Ishikawa (cell line): ENCODE measurements at regions not wholly inside any gene's neighbourhood (a gene's known extent, or its start where the extent isn't known, plus 50 kb on each side); places are given as distances from the start of the nearest gene placed in this dataset.

ENCODE experiments used
- CEBPB ChIP-seq: IDR thresholded peaks from 2 replicates; pipeline ENCODE4 v1.6.1; 2012
- CREB1 ChIP-seq: IDR thresholded peaks from 2 replicates; pipeline ENCODE4 v1.6.1; 2012; ENCODE audit warnings: low read depth
- EGR1 ChIP-seq: IDR thresholded peaks from 2 replicates; pipeline ENCODE4 v1.6.1; 2012
- EP300 ChIP-seq: IDR thresholded peaks from 2 replicates; pipeline ENCODE4 v1.6.1; 2012; ENCODE audit warnings: borderline replicate concordance
- FOXM1 ChIP-seq: IDR thresholded peaks from 2 replicates; pipeline ENCODE4 v1.6.1; 2012; ENCODE audit warnings: low read depth, borderline replicate concordance
- NFIC ChIP-seq: IDR thresholded peaks from 2 replicates; pipeline ENCODE4 v1.6.1; 2012
- RAD21 ChIP-seq: IDR thresholded peaks from 2 replicates; pipeline ENCODE4 v1.6.1; 2012; ENCODE audit warnings: low read depth
- REST ChIP-seq: IDR thresholded peaks from 2 replicates; pipeline ENCODE4 v1.6.1; 2012; ENCODE audit warnings: low read depth, mild to moderate bottlenecking
- TAF1 ChIP-seq: IDR thresholded peaks from 2 replicates; pipeline ENCODE4 v1.6.1; 2012; ENCODE audit warnings: low read depth, mild to moderate bottlenecking
- TCF12 ChIP-seq: IDR thresholded peaks from 2 replicates; pipeline ENCODE4 v1.6.1; 2012; ENCODE audit warnings: low read depth
- TEAD4 ChIP-seq: IDR thresholded peaks from 2 replicates; pipeline ENCODE4 v1.6.1; 2012
- USF1 ChIP-seq: IDR thresholded peaks from 2 replicates; pipeline ENCODE4 v1.6.1; 2012
- YY1 ChIP-seq: IDR thresholded peaks from 2 replicates; pipeline ENCODE4 v1.6.1; 2012; ENCODE audit warnings: low read depth
- ZBTB7A ChIP-seq: IDR thresholded peaks from 2 replicates; pipeline ENCODE4 v1.6.1; 2012; ENCODE audit warnings: low read depth
- TF ChIP-seq, protein P1 (sequence below): IDR thresholded peaks from 2 replicates; pipeline ENCODE4 v1.6.1; 2012

DNA sequence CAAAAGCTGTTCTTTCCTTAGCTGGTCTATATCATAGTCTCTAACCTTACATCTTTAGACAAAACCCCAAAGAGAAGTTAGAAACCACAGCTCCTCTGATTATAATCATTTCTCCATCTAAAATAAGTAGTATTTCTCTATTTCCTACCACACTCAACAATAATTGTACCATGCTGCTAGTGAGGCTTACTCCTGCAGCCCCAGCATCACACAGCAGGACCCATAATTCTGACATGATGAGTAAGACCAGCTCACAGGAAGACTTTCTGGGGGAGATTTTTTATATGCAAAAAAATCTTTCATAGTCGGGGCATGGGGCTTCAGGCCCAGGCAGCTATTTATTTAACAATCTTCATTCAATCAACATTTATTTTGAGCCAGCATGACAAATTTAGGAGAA lies 441.6 kb downstream of the DYNC2H1 start:
- no peak for TF ChIP-seq NFIC
- no peak for TF ChIP-seq EP300

DNA sequence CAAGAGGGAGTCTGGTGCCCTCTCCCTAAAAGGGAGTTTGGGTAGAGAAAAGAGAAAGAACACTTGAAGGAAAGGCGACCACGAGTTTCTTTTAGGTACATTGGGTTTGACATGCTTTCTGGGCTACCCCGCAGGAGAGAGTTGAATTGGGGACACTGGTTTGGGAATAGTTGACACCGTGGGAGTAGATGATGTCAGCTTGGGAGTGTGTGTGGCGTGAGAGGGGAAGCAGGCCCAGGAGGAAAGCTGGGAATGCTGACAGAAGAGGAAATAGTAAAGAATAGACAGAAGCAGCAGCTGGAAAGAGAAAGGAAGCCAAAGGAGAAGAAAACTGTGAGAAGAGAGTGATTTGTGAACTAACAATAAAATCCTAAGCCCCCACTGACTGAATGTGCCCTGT lies 442.9 kb downstream of the DYNC2H1 start:
- TF ChIP-seq EGR1 = no peak

DNA sequence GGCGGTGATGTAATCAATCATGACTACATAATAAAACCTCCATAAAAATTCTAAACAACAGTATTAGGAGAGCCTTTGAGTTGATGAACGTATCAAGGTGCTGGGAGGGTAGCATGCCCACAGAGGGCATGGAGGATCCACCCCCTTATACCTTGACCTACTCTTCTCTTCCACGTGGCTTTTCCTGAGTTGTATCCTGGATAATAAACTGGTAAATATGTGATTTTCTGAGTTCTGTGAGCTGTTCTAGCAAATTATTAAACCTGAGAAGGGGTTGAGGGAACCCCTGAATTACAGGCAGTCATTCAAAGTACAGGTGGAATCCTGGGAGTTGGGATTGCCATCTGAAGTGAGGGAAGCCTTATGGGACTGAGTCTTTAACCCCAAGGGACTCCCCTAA lies 446.9 kb downstream of the DYNC2H1 start:
- TF ChIP-seq REST = no peak
- TF ChIP-seq, protein P1, sequence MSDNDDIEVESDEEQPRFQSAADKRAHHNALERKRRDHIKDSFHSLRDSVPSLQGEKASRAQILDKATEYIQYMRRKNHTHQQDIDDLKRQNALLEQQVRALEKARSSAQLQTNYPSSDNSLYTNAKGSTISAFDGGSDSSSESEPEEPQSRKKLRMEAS = no peak
- no peak for TF ChIP-seq CEBPB

- TF ChIP-seq TCF12 (no peak), USF1 (no peak), REST (no peak), YY1 (no peak), TEAD4 (no peak), NFIC (no peak), FOXM1 (no peak), EP300 (no peak), RAD21 (no peak), ZBTB7A (no peak), TAF1 (no peak), CEBPB (no peak), CREB1 (no peak), EGR1 (no peak)
- TF ChIP-seq, protein P1 = no peak
Observed at GRCh38 chr11:103566116-103566515, 456.9 kb downstream of the DYNC2H1 start.

- TF ChIP-seq RAD21 = no peak
Observed at GRCh38 chr11:103581760-103582159, 454.7 kb upstream of the DDI1 start.

GRCh38 chr11:103582351-103582909 lies 454.0 kb upstream of the DDI1 start:
- TF ChIP-seq NFIC (no peak), EP300 (no peak), TCF12 (no peak), EGR1 (no peak), RAD21 (no peak), ZBTB7A (no peak), REST (no peak), FOXM1 (no peak), TEAD4 (no peak), TAF1 (no peak), YY1 (no peak), USF1 (no peak), CEBPB (no peak)
- TF ChIP-seq, protein P1 = no peak
